Aorta (tissue), 5 donors: ENCODE measurements at regions not wholly inside any gene's neighbourhood (a gene's known extent, or its start where the extent isn't known, plus 50 kb on each side); places are given as distances from the start of the nearest gene placed in this dataset.

Experiments
- ATAC-seq: fragments of 200-7000 bp; cut with Tn5 transposase; one replicate; pipeline ENCODE4 v1.9.1; 2022; ENCODE audit warnings: moderate library complexity; ENCODE audit not compliant: low FRiP score
- DNase-seq, 2 donors: peaks; one replicate each; pipeline ENCODE4 v3.0.0-alpha.2; 2020
- H3K27ac ChIP-seq, 2 donors: one replicate each; pipeline ENCODE4 v1.5.1; 2013; ENCODE audit warnings: low read length in 2 of 2, mild to moderate bottlenecking in 2 of 2, moderate library complexity in 2 of 2, control low read depth in 1 of 2, inconsistent platforms in 1 of 2, low read depth in 1 of 2
- H3K27me3 ChIP-seq, 2 donors: one replicate each; pipeline ENCODE4 v1.6.1; 2013; ENCODE audit warnings: control low read depth in 1 of 2, low read length in 1 of 2, mild to moderate bottlenecking in 1 of 2, moderate library complexity in 1 of 2; ENCODE audit not compliant: insufficient read depth in 2 of 2, control insufficient read depth in 1 of 2
- H3K36me3 ChIP-seq, 2 donors: one replicate each; pipeline ENCODE4 v1.6.1; 2013; ENCODE audit warnings: control low read depth in 1 of 2, low read length in 1 of 2, mild to moderate bottlenecking in 1 of 2; ENCODE audit not compliant: insufficient read depth in 2 of 2, control insufficient read depth in 1 of 2
- H3K4me1 ChIP-seq, 2 donors: one replicate each; pipeline ENCODE4 v1.6.1; 2013; ENCODE audit warnings: low read length in 2 of 2, control low read depth in 1 of 2, mild to moderate bottlenecking in 1 of 2, moderate library complexity in 1 of 2; ENCODE audit not compliant: insufficient read depth in 2 of 2, control insufficient read depth in 1 of 2
- H3K4me3 ChIP-seq, 2 donors: one replicate each; pipeline ENCODE4 v1.5.1; 2013; ENCODE audit warnings: low read length in 2 of 2, control low read depth in 1 of 2, mild to moderate bottlenecking in 1 of 2
- H3K9me3 ChIP-seq: one replicate; pipeline ENCODE4 v1.6.1; 2013; ENCODE audit warnings: mild to moderate bottlenecking, low read length; ENCODE audit not compliant: control insufficient read depth
- whole genome bisulfite sequencing, 2 donors: extraction: QIAGEN DNeasy Blood & Tissue Kit; methylation state at CpG; one replicate each; pipeline ENCODE4 v1.1.7; 2013; 5-methylcytosine and 5-hydroxymethylcytosine counted together
- intact Hi-C, 2 donors: fragments of 100-400 bp; cut with DNase I; formaldehyde crosslinking; loops; one replicate each; pipeline versions ENCODE4 v1.14.2 to v1.15.0; 2022
- donor health status: healthy with polysubstance abuse.
- donor health status: Bipolar disorder and iron deficiency.
- donor health status: DM: no; HTN: no; CAD: no.
- donor health status: DM: no; HTN: no; CAD: no.
- donor health status: DM: yes; HTN: yes; CAD: no.

- H3K4me3 ChIP-seq: no peak overlapping the region
- DNase-seq: no peak
- H3K4me1 ChIP-seq: peaks cover 3% of the 10 kb centered on the region in 2 donors
- no peak overlapping the region for H3K27ac ChIP-seq
- intact Hi-C loops: loop anchor here in 1 of 2 donors (10.0 kb wide), 1 partner anchor 244 kb away; no protein-coding TSS in a partner anchor
- no peaks in the 10 kb centered on the region for H3K36me3 ChIP-seq
- H3K9me3 ChIP-seq: no peaks in the 10 kb centered on the region
- ATAC-seq: no peak
- 96% methylated on average over 3 of the region's 3 CpGs for WGBS, 2 donors
- no peaks in the 10 kb centered on the region for H3K27me3 ChIP-seq
Measured at GRCh38 chr10:78548369-78548768, 514.7 kb downstream of the RPS24 start.

- H3K4me3 ChIP-seq: no peak overlapping the region
- no peak overlapping the region for H3K27ac ChIP-seq
- no peaks in the 10 kb centered on the region for H3K27me3 ChIP-seq
- H3K9me3 ChIP-seq: no peaks in the 10 kb centered on the region
- DNase-seq (no peak), ATAC-seq (no peak)
- H3K36me3 ChIP-seq: no peaks in the 10 kb centered on the region
- WGBS, 2 donors: 75 to 79% methylated on average over 9 of the region's 9 CpGs
- peaks cover 0 to 3% of the 10 kb centered on the region in 2 donors for H3K4me1 ChIP-seq
- intact Hi-C loops: loop anchor here in 1 of 2 donors (10.0 kb wide), 1 partner anchor 245 kb away; no protein-coding TSS in a partner anchor
Measured at GRCh38 chr10:78549140-78549935, 515.7 kb downstream of the RPS24 start.

GRCh38 chr10:78550090-78550489 lies 516.4 kb downstream of the RPS24 start:
- H3K4me3 ChIP-seq: no peak overlapping the region
- WGBS, 2 donors: 94 to 97% methylated on average over 4 of the region's 4 CpGs
- no peak overlapping the region for H3K27ac ChIP-seq
- peaks cover 0 to 3% of the 10 kb centered on the region in 2 donors for H3K4me1 ChIP-seq
- DNase-seq (no peak), ATAC-seq (no peak)
- no peaks in the 10 kb centered on the region for H3K36me3 ChIP-seq
- intact Hi-C loops: no loop called here
- H3K27me3 ChIP-seq: no peaks in the 10 kb centered on the region
- no peaks in the 10 kb centered on the region for H3K9me3 ChIP-seq

- no peaks in the 10 kb centered on the region for H3K9me3 ChIP-seq
- 94 to 97% methylated on average over 4 of the region's 4 CpGs for WGBS, 2 donors
- peaks cover 0 to 3% of the 10 kb centered on the region in 2 donors for H3K4me1 ChIP-seq
- intact Hi-C loops: no loop called here
- no peak for ATAC-seq
- no peaks in the 10 kb centered on the region for H3K36me3 ChIP-seq
- no peak for DNase-seq
- H3K4me3 ChIP-seq: no peak overlapping the region
- H3K27ac ChIP-seq: no peak overlapping the region
- no peaks in the 10 kb centered on the region for H3K27me3 ChIP-seq
Measured at GRCh38 chr10:78550716-78551115, 517.1 kb downstream of the RPS24 start.

- no peak for DNase-seq
- no peak overlapping the region for H3K4me3 ChIP-seq
- H3K9me3 ChIP-seq: no peaks in the 10 kb centered on the region
- intact Hi-C loops: no loop called here
- no peaks in the 10 kb centered on the region for H3K36me3 ChIP-seq
- 95 to 96% methylated on average over 10 of the region's 10 CpGs for WGBS, 2 donors
- H3K4me1 ChIP-seq: peaks cover 0 to 3% of the 10 kb centered on the region in 2 donors
- H3K27ac ChIP-seq: no peak overlapping the region
- no peaks in the 10 kb centered on the region for H3K27me3 ChIP-seq
- ATAC-seq: no peak
Measured at GRCh38 chr10:78551184-78552005, 517.4 kb upstream of the ZMIZ1 start.

- H3K36me3 ChIP-seq: no peaks in the 10 kb centered on the region
- no peak overlapping the region for H3K4me3 ChIP-seq
- H3K9me3 ChIP-seq: no peaks in the 10 kb centered on the region
- H3K27ac ChIP-seq: peak overlapping the region in 1 of 2 donors; percentile 37
- 13 to 14% methylated on average over 7 of the region's 7 CpGs for WGBS, 2 donors
- H3K27me3 ChIP-seq: no peaks in the 10 kb centered on the region
- DNase-seq (peak; percentile 83 to 87), ATAC-seq (peak; percentile 85)
- H3K4me1 ChIP-seq: peaks cover 0 to 3% of the 10 kb centered on the region in 2 donors
- intact Hi-C loops: no loop called here
Measured at GRCh38 chr10:78552261-78552811, 516.4 kb upstream of the ZMIZ1 start.

GRCh38 chr10:78553792-78554191 lies 515.0 kb upstream of the ZMIZ1 start:
- intact Hi-C loops: no loop called here
- Histone ChIP-seq H3K27me3 (no peaks in the 10 kb centered on the region), H3K27ac (no peak overlapping the region), H3K4me1 (peaks cover 0 to 3% of the 10 kb centered on the region in 2 donors), H3K4me3 (no peak overlapping the region), H3K9me3 (no peaks in the 10 kb centered on the region), H3K36me3 (no peaks in the 10 kb centered on the region)
- WGBS, 2 donors: 94 to 95% methylated on average over 3 of the region's 3 CpGs
- ATAC-seq (no peak), DNase-seq (no peak)

GRCh38 chr10:78555128-78555527 lies 513.6 kb upstream of the ZMIZ1 start:
- Histone ChIP-seq H3K9me3 (no peaks in the 10 kb centered on the region), H3K4me1 (peaks cover 0 to 3% of the 10 kb centered on the region in 2 donors), H3K27me3 (no peaks in the 10 kb centered on the region), H3K4me3 (no peak overlapping the region), H3K36me3 (no peaks in the 10 kb centered on the region), H3K27ac (no peak overlapping the region)
- WGBS, 2 donors: 88 to 91% methylated on average over 2 of the region's 2 CpGs
- intact Hi-C loops: no loop called here
- DNase-seq: no peak
- no peak for ATAC-seq
